Ascending aorta (tissue), 2 donors: ENCODE measurements at regions not wholly inside any gene's neighbourhood (a gene's known extent, or its start where the extent isn't known, plus 50 kb on each side); places are given as distances from the start of the nearest gene placed in this dataset.

Experiments
- DNase-seq, 2 donors: peaks; one replicate each; pipeline ENCODE4 v3.0.0-alpha.2; 2019; ENCODE audit warnings: low spot score in 2 of 2
- H3K27ac ChIP-seq, 2 donors: fragments of 200-600 bp; sonication (generic); one replicate each; pipeline ENCODE4 v1.5.1; 2016 to 2017; ENCODE audit warnings: mild to moderate bottlenecking in 1 of 2
- H3K27me3 ChIP-seq: fragments of 200-600 bp; sonication (generic); one replicate; pipeline ENCODE4 v1.5.1; 2017
- H3K36me3 ChIP-seq, 2 donors: fragments of 200-600 bp; sonication (generic); one replicate each; pipeline ENCODE4 v1.5.1; 2016
- H3K4me1 ChIP-seq, 2 donors: fragments of 200-600 bp; sonication (generic); one replicate each; pipeline ENCODE4 v1.5.1; 2016 to 2017; ENCODE audit warnings: mild to moderate bottlenecking in 1 of 2
- H3K4me3 ChIP-seq, 2 donors: fragments of 200-600 bp; sonication (generic); one replicate each; pipeline ENCODE4 v1.5.1; 2016 to 2017; ENCODE audit warnings: mild to moderate bottlenecking in 1 of 2
- H3K9me3 ChIP-seq, 2 donors: fragments of 200-600 bp; sonication (generic); one replicate each; pipeline ENCODE4 v1.5.1; 2016
- CTCF ChIP-seq, 3 experiments: fragments of 200-600 bp in 2 of 3; fragments of 450-650 bp in 1 of 3; sonication (generic) in 2 of 3; IDR thresholded peaks; one replicate each; pipeline ENCODE4 v1.5.1; 2016 to 2019; ENCODE audit warnings: antibody characterized with exemption in 3 of 3, mild to moderate bottlenecking in 1 of 3, moderate library complexity in 1 of 3
- intact Hi-C: fragments of 100-400 bp; cut with DNase I; formaldehyde crosslinking; loops from one replicate; pipeline ENCODE4 v1.15.1; 2023

GRCh38 chr14:97441740-97442362 is 644.7 kb downstream of the VRK1 start:
- intact Hi-C loops: no loop called here
- no peak overlapping the region for H3K27ac ChIP-seq
- no peaks in the 10 kb centered on the region for H3K9me3 ChIP-seq
- no peak overlapping the region for H3K4me3 ChIP-seq
- H3K36me3 ChIP-seq: no peaks in the 10 kb centered on the region
- no peak for TF ChIP-seq CTCF (IDR thresholded peaks at IDR 0.05)
- no peaks in the 10 kb centered on the region for H3K4me1 ChIP-seq
- H3K27me3 ChIP-seq: no peaks in the 10 kb centered on the region
- no peak for DNase-seq

- no peak for TF ChIP-seq CTCF (IDR thresholded peaks at IDR 0.05)
- H3K4me1 ChIP-seq: no peaks in the 10 kb centered on the region
- intact Hi-C loops: no loop called here
- no peak for DNase-seq
- no peak overlapping the region for H3K4me3 ChIP-seq
- H3K27ac ChIP-seq: no peak overlapping the region
- H3K9me3 ChIP-seq: no peaks in the 10 kb centered on the region
- H3K36me3 ChIP-seq: no peaks in the 10 kb centered on the region
- no peaks in the 10 kb centered on the region for H3K27me3 ChIP-seq
Observed at GRCh38 chr14:97442363-97442762, 645.2 kb downstream of the VRK1 start.

GRCh38 chr14:97443412-97443811 is 646.2 kb downstream of the VRK1 start:
- Histone ChIP-seq H3K36me3 (no peaks in the 10 kb centered on the region), H3K9me3 (no peaks in the 10 kb centered on the region), H3K27me3 (no peaks in the 10 kb centered on the region), H3K4me3 (no peak overlapping the region), H3K27ac (no peak overlapping the region), H3K4me1 (no peaks in the 10 kb centered on the region)
- no peak for DNase-seq
- intact Hi-C loops: no loop called here
- no peak for TF ChIP-seq CTCF (IDR thresholded peaks at IDR 0.05)

GRCh38 chr14:97444248-97444647 is 647.1 kb downstream of the VRK1 start:
- Histone ChIP-seq H3K36me3 (no peaks in the 10 kb centered on the region), H3K27ac (no peak overlapping the region), H3K4me3 (no peak overlapping the region), H3K27me3 (no peaks in the 10 kb centered on the region), H3K4me1 (no peaks in the 10 kb centered on the region), H3K9me3 (no peaks in the 10 kb centered on the region)
- TF ChIP-seq CTCF (IDR thresholded peaks at IDR 0.05): no peak
- intact Hi-C loops: no loop called here
- DNase-seq: no peak

GRCh38 chr14:97445367-97445766 is 648.2 kb downstream of the VRK1 start:
- DNase-seq: no peak
- H3K9me3 ChIP-seq: no peaks in the 10 kb centered on the region
- no peak overlapping the region for H3K27ac ChIP-seq
- H3K4me1 ChIP-seq: no peaks in the 10 kb centered on the region
- TF ChIP-seq CTCF (IDR thresholded peaks at IDR 0.05): no peak
- H3K4me3 ChIP-seq: no peak overlapping the region
- no peaks in the 10 kb centered on the region for H3K36me3 ChIP-seq
- no peaks in the 10 kb centered on the region for H3K27me3 ChIP-seq
- intact Hi-C loops: no loop called here

GRCh38 chr14:97446087-97446486 is 648.9 kb downstream of the VRK1 start:
- H3K4me3 ChIP-seq: no peak overlapping the region
- no peak for DNase-seq
- H3K9me3 ChIP-seq: no peaks in the 10 kb centered on the region
- no peaks in the 10 kb centered on the region for H3K36me3 ChIP-seq
- H3K4me1 ChIP-seq: no peaks in the 10 kb centered on the region
- intact Hi-C loops: no loop called here
- TF ChIP-seq CTCF (IDR thresholded peaks at IDR 0.05): no peak
- no peaks in the 10 kb centered on the region for H3K27me3 ChIP-seq
- no peak overlapping the region for H3K27ac ChIP-seq
